GM19043 (cell line): ENCODE measurements at regions not wholly inside any gene's neighbourhood (a gene's known extent, or its start where the extent isn't known, plus 50 kb on each side); places are given as distances from the start of the nearest gene placed in this dataset.

Experiments
- ATAC-seq: cut with Tn5 transposase; IDR thresholded peaks from one replicate; pipeline ENCODE4 v1.9.1; 2021; ENCODE audit warnings: low read depth; ENCODE audit not compliant: unreplicated experiment

DNA sequence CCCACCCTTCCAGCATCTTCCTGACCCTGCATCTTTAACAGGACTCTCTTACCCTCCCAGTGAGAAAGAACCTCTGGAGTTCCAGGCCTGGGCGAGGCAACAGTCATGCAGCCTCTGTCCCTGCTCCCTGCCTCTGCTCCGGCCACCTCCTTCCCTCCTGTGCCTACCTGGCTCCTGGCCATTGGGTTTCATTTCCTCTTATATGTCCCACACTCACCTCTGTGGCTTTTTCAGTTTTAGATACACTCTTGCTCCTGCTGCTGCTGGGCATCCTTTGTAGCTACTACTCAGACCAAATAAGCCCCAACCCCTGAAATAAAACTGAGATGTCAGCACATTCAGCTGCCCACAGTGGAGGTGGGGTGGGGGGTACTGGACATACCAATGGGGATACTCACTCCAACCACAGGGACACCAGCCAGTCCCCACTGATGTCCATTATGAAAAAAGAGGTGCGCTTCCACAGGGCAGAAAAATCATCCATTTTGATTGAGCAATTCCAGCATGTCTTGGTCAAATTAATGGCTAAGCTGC, 99.1 kb upstream of the NRXN3 start:
- no peak for ATAC-seq

DNA sequence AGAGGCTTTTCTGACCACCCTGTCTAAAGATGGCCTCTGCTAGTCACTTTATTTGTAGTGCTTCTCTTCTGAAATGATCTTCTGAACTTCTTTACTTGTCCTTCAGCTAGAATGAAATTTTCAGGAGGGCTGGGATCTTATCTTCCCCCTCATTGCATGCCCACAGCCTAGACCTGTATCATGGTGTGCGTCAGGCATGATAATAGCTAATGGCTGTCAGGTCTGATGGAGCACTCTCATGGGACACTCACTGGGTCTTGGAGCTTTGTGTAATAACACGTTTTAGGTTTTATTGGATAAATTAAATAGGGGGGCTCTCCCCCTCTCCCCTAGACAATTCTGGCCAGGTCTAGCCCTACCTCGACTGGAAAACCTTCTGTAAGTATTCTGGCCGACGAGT, 97.1 kb upstream of the NRXN3 start:
- no peak for ATAC-seq

DNA sequence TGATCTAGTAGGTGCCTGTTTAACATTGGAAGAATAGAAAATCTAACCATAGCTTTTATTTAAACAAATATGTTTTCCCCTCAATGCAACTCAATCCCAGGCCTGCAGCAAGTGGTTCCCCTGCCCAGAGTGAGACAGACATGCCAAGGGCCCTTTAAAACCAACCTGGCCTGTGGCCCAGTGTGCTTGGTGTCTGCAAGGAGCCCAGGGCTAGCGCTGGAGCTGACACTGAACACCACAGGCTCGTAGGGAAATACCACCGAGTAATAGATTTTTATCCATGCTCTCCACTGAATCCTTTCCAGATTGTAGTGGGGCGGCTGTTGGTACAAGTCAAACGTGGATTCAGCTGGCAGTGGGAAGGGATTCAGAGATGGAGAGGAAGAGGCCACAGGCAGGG, 95.6 kb upstream of the NRXN3 start:
- no peak for ATAC-seq

DNA sequence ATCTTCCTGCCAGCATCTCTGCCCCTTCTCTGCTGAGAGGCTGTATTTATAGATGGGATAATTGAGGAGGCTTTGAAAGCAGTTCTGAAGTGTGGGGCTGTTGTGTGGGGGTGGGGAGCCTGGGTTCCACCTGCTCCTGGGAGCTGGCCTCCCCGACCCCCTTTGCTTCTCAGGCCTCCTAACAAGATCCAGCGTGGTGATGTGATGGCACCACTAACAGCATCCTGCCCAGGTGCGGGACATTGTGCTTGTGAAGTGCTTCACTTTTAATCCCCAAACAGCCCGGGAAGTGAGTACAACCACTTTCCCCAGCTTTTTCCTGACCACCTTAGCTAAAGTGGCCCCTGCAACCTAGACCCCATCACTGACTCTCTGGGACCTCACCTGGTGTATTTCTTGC, 95.1 kb upstream of the NRXN3 start:
- ATAC-seq = no peak

DNA sequence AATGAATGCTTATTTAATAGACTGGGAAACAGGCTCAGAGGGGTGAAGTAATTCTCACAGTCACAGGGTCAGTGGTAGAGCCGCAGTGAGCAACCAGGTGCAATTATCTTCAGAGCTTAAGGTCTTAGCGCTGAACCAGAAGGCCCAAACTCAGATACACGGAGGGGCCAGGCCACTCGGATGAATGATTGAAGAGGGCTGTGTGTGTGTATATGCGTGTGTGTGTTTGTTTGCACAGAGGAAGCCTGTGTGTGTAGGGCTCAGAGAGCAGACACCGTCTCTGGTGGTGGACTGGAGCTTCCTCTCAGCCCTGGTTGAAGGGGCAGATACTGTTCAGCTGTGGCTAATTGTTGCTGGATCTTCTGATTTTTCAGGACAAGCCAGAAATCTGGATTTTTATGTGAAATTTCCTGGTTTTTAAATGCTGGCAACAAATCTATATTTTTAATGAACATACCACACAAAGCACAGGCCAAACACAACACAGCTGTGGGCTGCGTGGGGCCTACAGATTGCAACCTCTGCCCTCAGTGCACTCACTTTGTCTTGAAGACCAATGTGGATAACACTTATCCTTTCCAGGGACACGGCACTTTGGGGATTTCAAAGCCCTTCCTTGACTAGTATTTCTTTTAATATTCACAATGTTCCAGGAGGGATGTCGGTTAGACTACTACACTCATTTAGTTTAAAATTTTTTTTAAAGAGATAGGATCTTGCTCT, 94.5 kb upstream of the NRXN3 start:
- no peak for ATAC-seq

DNA sequence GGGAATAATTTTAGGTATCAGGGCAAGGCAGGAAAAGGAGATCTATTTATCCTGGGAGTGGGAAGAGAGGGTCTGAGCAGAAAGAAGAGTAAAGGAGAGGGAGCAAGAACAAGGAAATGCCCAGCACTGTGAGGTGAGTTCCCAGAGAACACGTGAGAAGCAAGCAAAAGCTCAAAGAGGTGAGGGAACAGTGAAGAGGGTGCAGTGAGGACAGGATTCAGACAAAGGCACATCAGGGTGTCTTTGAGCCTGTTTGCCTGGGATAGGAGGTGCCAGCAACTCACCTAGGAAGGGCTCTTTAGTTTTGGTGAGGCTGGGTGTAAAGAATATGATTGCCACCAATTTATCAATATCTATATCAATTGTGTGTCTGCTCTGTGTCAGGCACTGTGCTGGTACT, 88.9 kb upstream of the NRXN3 start:
- no peak for ATAC-seq

- no peak for ATAC-seq
Measured at GRCh38 chr14:78083837-78084236, 86.3 kb upstream of the NRXN3 start.

DNA sequence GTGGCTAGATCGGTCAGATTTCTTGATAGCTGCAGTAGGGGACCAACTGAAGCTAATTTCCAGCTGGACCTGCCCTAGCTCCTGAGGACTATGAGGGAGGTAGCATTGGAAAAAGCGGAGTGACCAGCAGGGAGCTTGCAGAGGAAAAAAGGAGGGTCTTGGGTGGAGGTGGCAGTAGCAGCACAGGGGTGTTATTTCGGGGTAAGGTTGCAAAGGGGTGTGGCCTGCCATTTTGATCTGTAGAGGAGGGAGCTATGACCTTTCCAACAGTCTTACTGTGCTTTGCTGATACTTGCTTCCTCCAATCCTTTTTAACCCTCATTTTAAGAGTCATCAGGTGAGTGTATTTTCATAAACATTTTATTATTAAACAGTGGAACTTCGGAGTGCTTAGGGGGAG, 83.8 kb upstream of the NRXN3 start:
- no peak for ATAC-seq

- no peak for ATAC-seq
Measured at GRCh38 chr14:78088916-78089315, 81.3 kb upstream of the NRXN3 start.

GRCh38 chr14:78090864-78091263, 79.3 kb upstream of the NRXN3 start:
- no peak for ATAC-seq

- no peak for ATAC-seq
Measured at GRCh38 chr14:78091361-78091760, 78.8 kb upstream of the NRXN3 start.

DNA sequence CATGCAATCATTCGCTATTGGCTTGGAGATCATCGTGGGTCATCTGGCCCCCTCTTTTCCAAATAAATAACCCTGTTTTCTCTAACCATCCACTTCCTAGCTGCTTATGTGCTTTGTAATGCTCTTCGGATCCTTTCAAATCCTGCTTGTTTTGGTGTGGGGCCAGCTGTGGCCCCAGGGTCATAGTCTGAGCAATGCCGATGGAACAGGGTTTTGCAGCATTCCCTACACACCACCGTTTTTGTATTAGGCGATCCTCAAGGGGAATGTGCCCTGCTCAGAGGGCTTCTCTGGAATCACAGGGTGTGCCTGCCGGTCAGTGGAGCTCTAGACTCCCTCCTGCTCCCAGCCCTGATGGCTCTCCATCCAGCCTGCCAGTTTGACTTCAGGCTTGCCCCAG, 78.1 kb upstream of the NRXN3 start:
- ATAC-seq = no peak

DNA sequence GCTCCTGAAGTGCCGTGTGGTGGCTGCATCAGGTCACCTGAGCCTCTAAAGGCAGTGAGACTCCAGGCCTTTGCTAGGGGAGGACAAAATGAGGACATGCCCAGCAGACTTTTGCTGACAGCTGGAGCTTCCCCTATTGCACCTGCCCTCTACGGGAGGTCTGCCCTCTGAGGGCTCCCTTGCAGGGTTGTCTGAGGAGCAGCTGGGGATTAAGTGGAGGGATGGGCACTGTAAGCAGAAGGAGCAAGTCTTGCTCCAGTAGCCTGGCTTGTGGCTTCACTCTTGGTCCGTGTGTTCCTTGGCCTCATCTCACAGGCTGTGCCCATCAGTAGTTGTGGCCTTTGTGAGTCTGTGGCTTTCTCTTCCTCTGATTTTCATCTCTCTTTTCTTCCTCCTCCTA, 66.9 kb upstream of the NRXN3 start:
- ATAC-seq = no peak

DNA sequence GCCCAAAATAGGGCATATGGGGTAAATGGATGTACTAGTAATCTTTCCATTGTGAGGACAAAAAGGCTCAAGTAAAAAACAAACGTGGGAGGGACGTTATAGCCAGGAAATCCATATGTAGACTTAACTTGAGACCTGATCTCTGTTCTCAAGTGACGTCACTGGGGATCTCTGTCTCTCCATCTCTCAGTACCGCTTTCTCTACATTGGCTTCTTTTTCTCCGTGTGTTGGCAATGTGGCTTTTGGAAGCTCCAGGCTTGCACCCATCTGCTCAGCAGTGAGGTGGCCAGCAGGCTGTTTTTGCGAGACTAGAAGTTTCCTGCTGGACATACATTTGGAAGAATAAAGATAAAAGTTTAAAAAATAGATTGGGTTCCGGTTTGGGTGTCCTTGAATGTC, 66.0 kb upstream of the NRXN3 start:
- no peak for ATAC-seq

DNA sequence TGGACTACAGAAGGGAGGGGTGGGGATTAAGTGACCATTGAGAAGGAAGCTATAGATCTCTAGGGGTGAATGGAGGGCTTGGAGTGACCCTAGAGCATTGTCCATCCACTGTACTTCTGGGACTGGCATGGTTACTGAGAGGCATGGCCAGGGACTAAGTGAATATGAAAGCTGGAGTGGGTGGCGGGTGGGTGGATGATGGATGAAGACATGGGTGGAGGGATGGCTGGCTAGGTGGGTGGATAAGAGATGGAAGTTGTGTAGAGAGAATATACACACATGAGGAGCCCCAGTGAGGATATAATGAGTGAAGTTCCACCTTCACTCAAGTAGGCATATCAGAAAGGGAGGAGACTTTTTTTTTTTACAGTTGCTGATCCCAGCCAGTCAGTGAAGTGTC, 65.5 kb upstream of the NRXN3 start:
- ATAC-seq = no peak

DNA sequence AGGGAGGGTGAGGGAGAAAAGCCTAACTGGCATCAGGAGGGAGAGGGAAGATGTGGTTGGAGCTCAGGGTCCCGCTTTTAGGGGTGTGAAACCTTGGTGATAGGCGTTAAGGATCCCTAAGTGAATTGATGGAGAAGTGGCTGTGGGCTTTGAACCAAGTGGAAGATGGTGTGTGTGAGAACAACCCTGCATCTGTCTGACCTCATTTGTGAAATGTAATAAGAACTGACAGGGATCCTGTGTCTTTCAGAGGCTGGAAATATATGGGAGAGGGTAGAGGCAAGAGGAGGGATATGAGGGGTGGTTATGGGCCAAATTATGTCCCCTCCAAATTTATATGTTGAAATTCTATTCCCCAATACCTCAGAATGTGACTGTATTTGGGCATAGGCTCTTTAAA, 63.8 kb upstream of the NRXN3 start:
- ATAC-seq = no peak

DNA sequence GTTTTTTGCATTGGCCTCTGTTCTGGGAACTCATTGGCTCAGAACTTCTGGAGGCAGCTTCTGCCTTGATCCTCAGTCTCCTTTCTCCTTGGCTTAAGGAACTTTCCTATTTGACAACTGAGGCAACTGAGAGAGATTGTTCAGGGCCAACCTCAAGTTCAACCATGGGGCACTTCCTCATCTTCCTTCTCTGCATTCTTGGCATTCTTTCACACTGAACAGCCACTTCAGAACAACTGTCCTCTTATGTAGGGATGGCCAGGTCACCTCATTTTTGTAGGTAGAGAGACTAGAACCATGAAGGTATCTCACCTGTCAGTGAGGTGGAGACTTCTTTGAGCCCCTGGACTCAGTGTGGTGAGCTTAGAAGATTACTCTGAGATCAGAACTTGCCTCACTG, 63.0 kb upstream of the NRXN3 start:
- ATAC-seq = no peak

GRCh38 chr14:78119440-78119839, 50.7 kb upstream of the NRXN3 start:
- ATAC-seq = no peak
